ENCODE measurements at regions not wholly inside any gene's neighbourhood (a gene's known extent, or its start where the extent isn't known, plus 50 kb on each side); places are given as distances from the start of the nearest gene placed in this dataset.
"Not testable (repeated sequence)": the region's sequence is repeated elsewhere in the genome, so short reads cannot be mapped to it uniquely, and the experiment has no call there.

GRCh38 chr2:107108556-107108955 lies 222.6 kb upstream of the ST6GAL2 start:
- DNase-seq (ENCODE audit: low spot score), result no peak

GRCh38 chr2:107111623-107112022 lies 225.7 kb upstream of the ST6GAL2 start:
- DNase-seq (ENCODE audit: low spot score), result no peak

- DNase-seq (ENCODE audit: low spot score), result no peak
These were observed 226.6 kb upstream of the ST6GAL2 start for GRCh38 chr2:107112561-107112960.

- no peak for DNase-seq (ENCODE audit: low spot score)
These were observed 242.4 kb upstream of the ST6GAL2 start for GRCh38 chr2:107128381-107128780.

- DNase-seq (ENCODE audit: low spot score), result no peak
These were observed 246.1 kb upstream of the ST6GAL2 start for GRCh38 chr2:107132070-107132469.

- no peak for DNase-seq (ENCODE audit: low spot score)
These were observed 246.8 kb upstream of the ST6GAL2 start for GRCh38 chr2:107132746-107133145.

- DNase-seq (ENCODE audit: low spot score), result no peak
These were observed 247.4 kb upstream of the ST6GAL2 start for GRCh38 chr2:107133412-107133811.

GRCh38 chr2:107136733-107137132 lies 250.8 kb upstream of the ST6GAL2 start:
- DNase-seq (ENCODE audit: low spot score), result no peak

- no peak for DNase-seq (ENCODE audit: low spot score)
These were observed 251.7 kb upstream of the ST6GAL2 start for GRCh38 chr2:107137706-107138105.

GRCh38 chr2:107146181-107146580 lies 260.2 kb upstream of the ST6GAL2 start:
- no peak for DNase-seq (ENCODE audit: low spot score)

GRCh38 chr2:107146645-107147044 lies 260.7 kb upstream of the ST6GAL2 start:
- not testable (repeated sequence) for DNase-seq (ENCODE audit: low spot score)

GRCh38 chr2:107148055-107148454 lies 262.1 kb upstream of the ST6GAL2 start:
- no peak for DNase-seq (ENCODE audit: low spot score)

GRCh38 chr2:107148496-107148895 lies 262.5 kb upstream of the ST6GAL2 start:
- no peak for DNase-seq (ENCODE audit: low spot score)

GRCh38 chr2:107160640-107161239 lies 274.8 kb upstream of the ST6GAL2 start:
- DNase-seq (ENCODE audit: low spot score), result no peak

GRCh38 chr2:107168141-107168540 lies 282.2 kb upstream of the ST6GAL2 start:
- no peak for DNase-seq (ENCODE audit: low spot score)

GRCh38 chr2:107174171-107174570 lies 288.2 kb upstream of the ST6GAL2 start:
- no peak for DNase-seq (ENCODE audit: low spot score)

- no peak for DNase-seq (ENCODE audit: low spot score)
These were observed 297.0 kb upstream of the ST6GAL2 start for GRCh38 chr2:107182981-107183380.

GRCh38 chr2:107187870-107188269 lies 301.9 kb upstream of the ST6GAL2 start:
- DNase-seq (ENCODE audit: low spot score), result no peak

- DNase-seq (ENCODE audit: low spot score), result no peak
These were observed 309.7 kb upstream of the ST6GAL2 start for GRCh38 chr2:107195631-107196030.

GRCh38 chr2:107197594-107198294 lies 311.8 kb upstream of the ST6GAL2 start:
- DNase-seq (ENCODE audit: low spot score), result no peak

- DNase-seq (ENCODE audit: low spot score), result no peak
These were observed 317.1 kb upstream of the ST6GAL2 start for GRCh38 chr2:107202962-107203591.

- DNase-seq (ENCODE audit: low spot score), result no peak
These were observed 329.7 kb upstream of the ST6GAL2 start for GRCh38 chr2:107215401-107216350.
